Mesenchymal stem cell (in vitro differentiated cells and primary cell): ENCODE measurements at regions not wholly inside any gene's neighbourhood (a gene's known extent, or its start where the extent isn't known, plus 50 kb on each side); places are given as distances from the start of the nearest gene placed in this dataset.
A peak's percentile ranks its signal among the peaks of the same experiment; 100 is the strongest.

Experiments
- DNase-seq: peaks from one replicate; pipeline ENCODE4 v3.0.0-alpha.2; 2013
- H2AFZ ChIP-seq: one replicate; pipeline ENCODE4 v1.6.1; 2013; ENCODE audit warnings: low read depth, mild to moderate bottlenecking, control low read depth, inconsistent platforms, low read length, moderate library complexity
- H2AK5ac ChIP-seq: 2 replicates; pipeline ENCODE4 v1.6.1; 2013; ENCODE audit warnings: low read length, moderate library complexity, mild to moderate bottlenecking, inconsistent platforms; ENCODE audit not compliant: severe bottlenecking
- H2BK120ac ChIP-seq: one replicate; pipeline ENCODE4 v1.6.1; 2013; ENCODE audit warnings: low read depth, mild to moderate bottlenecking, inconsistent platforms, low read length, moderate library complexity
- H2BK12ac ChIP-seq, 2 experiments: one replicate each; pipeline ENCODE4 v1.6.1; 2013; ENCODE audit warnings: inconsistent platforms in 2 of 2, low read length in 2 of 2, mild to moderate bottlenecking in 2 of 2, moderate library complexity in 2 of 2, control low read depth in 1 of 2
- H2BK15ac ChIP-seq: one replicate; pipeline ENCODE4 v1.6.1; 2013; ENCODE audit warnings: mild to moderate bottlenecking, low read depth, inconsistent platforms; ENCODE audit not compliant: poor library complexity, severe bottlenecking
- H2BK5ac ChIP-seq: 2 replicates; pipeline ENCODE4 v1.6.1; 2013; ENCODE audit warnings: low read depth, mild to moderate bottlenecking, low read length, control low read depth, inconsistent platforms; ENCODE audit not compliant: poor library complexity, severe bottlenecking
- H3K14ac ChIP-seq, 2 experiments: one replicate each; pipeline ENCODE4 v1.6.1; 2013; ENCODE audit warnings: inconsistent platforms in 2 of 2, low read length in 2 of 2, control low read depth in 1 of 2, mild to moderate bottlenecking in 1 of 2, moderate library complexity in 1 of 2
- H3K18ac ChIP-seq, 2 experiments: one replicate each; pipeline ENCODE4 v1.6.1; 2013; ENCODE audit warnings: inconsistent platforms in 2 of 2, low read length in 2 of 2, control low read depth in 1 of 2, low read depth in 1 of 2, mild to moderate bottlenecking in 1 of 2
- H3K23ac ChIP-seq, 2 experiments: one replicate each; pipeline ENCODE4 v1.6.1; 2013; ENCODE audit warnings: inconsistent platforms in 2 of 2, low read length in 2 of 2, mild to moderate bottlenecking in 2 of 2, moderate library complexity in 2 of 2, control low read depth in 1 of 2
- H3K27ac ChIP-seq: 2 replicates; pipeline ENCODE4 v1.5.1; 2013; ENCODE audit warnings: mild to moderate bottlenecking, moderate library complexity, low read length, control low read depth, inconsistent platforms; ENCODE audit not compliant: poor library complexity, severe bottlenecking
- H3K27me3 ChIP-seq, 2 experiments: 2 replicates each; pipeline versions ENCODE4 v1.6.1 to v1.7.0; 2013; ENCODE audit warnings: low read length in 2 of 2, mild to moderate bottlenecking in 2 of 2, moderate library complexity in 2 of 2, control low read depth in 1 of 2, inconsistent platforms in 1 of 2; ENCODE audit not compliant: control insufficient read depth in 1 of 2, insufficient read depth in 1 of 2
- H3K36me3 ChIP-seq, 2 experiments: 2 replicates each; pipeline versions ENCODE4 v1.6.1 to v1.7.0; 2013; ENCODE audit warnings: low read length in 2 of 2, control low read depth in 1 of 2, inconsistent platforms in 1 of 2, low read depth in 1 of 2, mild to moderate bottlenecking in 1 of 2; ENCODE audit not compliant: insufficient read depth in 2 of 2, control insufficient read depth in 1 of 2
- H3K4ac ChIP-seq, 2 experiments: one replicate each; pipeline ENCODE4 v1.6.1; 2013; ENCODE audit warnings: inconsistent platforms in 2 of 2, low read length in 2 of 2, mild to moderate bottlenecking in 2 of 2, moderate library complexity in 2 of 2, control low read depth in 1 of 2, low read depth in 1 of 2
- H3K4me1 ChIP-seq: 2 replicates; pipeline ENCODE4 v1.6.1; 2013; ENCODE audit warnings: low read depth, low read length, control low read depth; ENCODE audit not compliant: control insufficient read depth, insufficient read depth
- H3K4me2 ChIP-seq: 2 replicates; pipeline ENCODE4 v1.6.1; 2013; ENCODE audit warnings: low read length, mild to moderate bottlenecking, inconsistent platforms; ENCODE audit not compliant: poor library complexity, severe bottlenecking
- H3K4me3 ChIP-seq, 2 experiments: 2 replicates each; pipeline versions ENCODE4 v1.5.1 to v1.7.0; 2013; ENCODE audit warnings: low read length in 2 of 2, mild to moderate bottlenecking in 2 of 2, control low read depth in 1 of 2, low read depth in 1 of 2; ENCODE audit not compliant: insufficient read depth in 1 of 2
- H3K79me1 ChIP-seq: replicated peaks from 2 replicates; pipeline ENCODE4 v1.6.1; 2013; ENCODE audit warnings: mild to moderate bottlenecking, control low read depth, low read length, inconsistent platforms; ENCODE audit not compliant: poor library complexity, severe bottlenecking
- H3K9ac ChIP-seq: 2 replicates; pipeline ENCODE4 v1.7.0; 2013; ENCODE audit warnings: mild to moderate bottlenecking, low read length, moderate library complexity
- H3K9me3 ChIP-seq: 2 replicates; pipeline ENCODE4 v1.7.0; 2013; ENCODE audit warnings: mild to moderate bottlenecking, low read length; ENCODE audit not compliant: control insufficient read depth
- H4K8ac ChIP-seq: one replicate; pipeline ENCODE4 v1.6.1; 2013; ENCODE audit warnings: inconsistent platforms, mild to moderate bottlenecking, low read length, moderate library complexity
- H4K91ac ChIP-seq: one replicate; pipeline ENCODE4 v1.6.1; 2013; ENCODE audit warnings: mild to moderate bottlenecking, low read length, inconsistent platforms
- WGBS: methylation state at CpG from one replicate; pipeline ENCODE4 v1.1.7; 2013; ENCODE audit warnings: mixed read lengths; 5-methylcytosine and 5-hydroxymethylcytosine counted together

DNA sequence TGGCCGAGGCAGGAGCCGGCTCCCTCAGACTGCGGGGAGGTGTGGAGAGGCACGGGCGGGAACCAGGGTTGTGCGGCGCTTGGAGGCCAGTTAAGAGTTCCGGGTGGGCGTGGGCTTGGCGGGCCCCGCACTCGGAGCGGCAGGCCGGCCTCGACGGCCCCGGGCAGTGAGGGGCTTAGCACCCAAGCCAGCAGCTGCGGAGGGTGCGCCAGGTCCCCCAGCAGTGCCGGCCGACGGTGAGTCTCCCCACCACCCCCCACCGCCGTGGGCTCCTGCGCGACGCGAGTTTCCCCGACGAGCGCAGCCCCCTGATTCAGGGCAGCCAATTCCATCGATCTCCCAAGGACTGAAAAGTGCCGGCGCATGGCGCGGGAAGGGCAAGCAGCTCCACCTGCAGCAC lies 605.4 kb upstream of the SLC35B3 start:
- Histone ChIP-seq H3K18ac (no peak overlapping the region), H3K4ac (no peak overlapping the region), H2AK5ac (no peak overlapping the region), H3K9me3 (no peaks in the 10 kb centered on the region), H3K4me1 (no peaks in the 10 kb centered on the region), H3K14ac (no peak overlapping the region), H2AFZ (no peak overlapping the region), H3K4me3 (no peak overlapping the region), H2BK12ac (no peak overlapping the region), H3K79me1 (no peaks in the 10 kb centered on the region), H3K4me2 (no peak overlapping the region), H3K23ac (no peak overlapping the region), H2BK5ac (no peak overlapping the region), H2BK120ac (no peak overlapping the region), H3K36me3 (no peaks in the 10 kb centered on the region), H4K91ac (no peak overlapping the region), H3K9ac (no peak overlapping the region), H3K27ac (no peak overlapping the region), H2BK15ac (no peak overlapping the region), H4K8ac (no peak overlapping the region), H3K27me3 (no peaks in the 10 kb centered on the region)
- WGBS: 95% methylated on average over 36 of the region's 36 CpGs
- no peak for DNase-seq

GRCh38 chr6:9039258-9039657 lies 603.9 kb upstream of the SLC35B3 start:
- no peak overlapping the region for H2BK12ac ChIP-seq

GRCh38 chr6:9028086-9028485 lies 592.7 kb upstream of the SLC35B3 start:
- no peaks in the 10 kb centered on the region for H3K9me3 ChIP-seq
- H2BK5ac ChIP-seq: no peak overlapping the region
- H4K8ac ChIP-seq: no peak overlapping the region
- no peak overlapping the region for H3K23ac ChIP-seq
- H3K36me3 ChIP-seq: no peaks in the 10 kb centered on the region
- no peak overlapping the region for H2BK12ac ChIP-seq
- no peak overlapping the region for H3K18ac ChIP-seq
- H2AK5ac ChIP-seq: no peak overlapping the region
- no peak for DNase-seq
- no peak overlapping the region for H3K4me3 ChIP-seq
- WGBS: no CpG with 5 or more reads among the region's 1 CpG
- no peak overlapping the region for H2AFZ ChIP-seq
- H3K27me3 ChIP-seq: no peaks in the 10 kb centered on the region
- H3K4me1 ChIP-seq: no peaks in the 10 kb centered on the region
- no peak overlapping the region for H2BK15ac ChIP-seq
- no peak overlapping the region for H3K4ac ChIP-seq
- H2BK120ac ChIP-seq: no peak overlapping the region
- H3K9ac ChIP-seq: no peak overlapping the region
- H3K14ac ChIP-seq: no peak overlapping the region
- no peak overlapping the region for H3K4me2 ChIP-seq
- no peak overlapping the region for H4K91ac ChIP-seq
- no peaks in the 10 kb centered on the region for H3K79me1 ChIP-seq
- no peak overlapping the region for H3K27ac ChIP-seq

More at GRCh38 chr6:9039258-9039657, 603.9 kb upstream of the SLC35B3 start:
- Histone ChIP-seq H3K18ac (no peak overlapping the region), H3K36me3 (no peaks in the 10 kb centered on the region), H3K4me3 (no peak overlapping the region), H2BK15ac (no peak overlapping the region), H4K8ac (no peak overlapping the region), H3K9ac (no peak overlapping the region), H3K27me3 (no peaks in the 10 kb centered on the region), H3K23ac (no peak overlapping the region), H3K4me1 (no peaks in the 10 kb centered on the region), H3K27ac (no peak overlapping the region), H2AK5ac (no peak overlapping the region), H3K14ac (no peak overlapping the region), H3K79me1 (no peaks in the 10 kb centered on the region), H2BK5ac (no peak overlapping the region), H4K91ac (no peak overlapping the region), H3K9me3 (no peaks in the 10 kb centered on the region), H3K4me2 (no peak overlapping the region), H2AFZ (no peak overlapping the region), H3K4ac (no peak overlapping the region), H2BK120ac (no peak overlapping the region)
- 97% methylated on average over 6 of the region's 6 CpGs for WGBS
- DNase-seq: no peak

- H4K91ac ChIP-seq: no peak overlapping the region
- H2BK120ac ChIP-seq: no peak overlapping the region
- H3K27ac ChIP-seq: no peak overlapping the region
- H2BK5ac ChIP-seq: no peak overlapping the region
- no peak overlapping the region for H3K4me2 ChIP-seq
- no peak overlapping the region for H3K23ac ChIP-seq
- H3K4me3 ChIP-seq: peak overlapping the region in 1 of 2 experiments; percentile 62
- no peaks in the 10 kb centered on the region for H3K79me1 ChIP-seq
- H3K27me3 ChIP-seq: no peaks in the 10 kb centered on the region
- no peak overlapping the region for H3K14ac ChIP-seq
- no peak overlapping the region for H2AK5ac ChIP-seq
- H3K9me3 ChIP-seq: no peaks in the 10 kb centered on the region
- no peak for DNase-seq
- H3K36me3 ChIP-seq: no peaks in the 10 kb centered on the region
- no peak overlapping the region for H2BK15ac ChIP-seq
- H2BK12ac ChIP-seq: no peak overlapping the region
- H4K8ac ChIP-seq: no peak overlapping the region
- H3K4ac ChIP-seq: no peak overlapping the region
- no peak overlapping the region for H2AFZ ChIP-seq
- no peak overlapping the region for H3K18ac ChIP-seq
- H3K4me1 ChIP-seq: no peaks in the 10 kb centered on the region
- 73% methylated on average over 3 of the region's 4 CpGs for WGBS
- H3K9ac ChIP-seq: no peak overlapping the region
Observed at GRCh38 chr6:9025796-9026394, 590.5 kb upstream of the SLC35B3 start.
